Testis (tissue), 2 donors: ENCODE measurements at regions not wholly inside any gene's neighbourhood (a gene's known extent, or its start where the extent isn't known, plus 50 kb on each side); places are given as distances from the start of the nearest gene placed in this dataset.
"Not testable (repeated sequence)": the region's sequence is repeated elsewhere in the genome, so short reads cannot be mapped to it uniquely, and the experiment has no call there.

Experiments used
- DNase-seq: peaks from one replicate; pipeline ENCODE4 v3.0.0-alpha.2; 2019
- H3K27ac ChIP-seq, 2 donors: fragments of 200-600 bp; sonication (generic); one replicate each; pipeline ENCODE4 v1.5.1; 2019
- H3K27me3 ChIP-seq: fragments of 200-600 bp; sonication (generic); one replicate; pipeline ENCODE4 v1.5.1; 2019
- H3K36me3 ChIP-seq: fragments of 200-600 bp; sonication (generic); one replicate; pipeline ENCODE4 v1.5.1; 2017; ENCODE audit warnings: low read depth; ENCODE audit errors: missing control alignments
- H3K4me1 ChIP-seq: fragments of 200-600 bp; sonication (generic); one replicate; pipeline ENCODE4 v1.5.1; 2019
- H3K4me3 ChIP-seq, 2 donors: fragments of 200-600 bp; sonication (generic); one replicate each; pipeline ENCODE4 v1.5.1; 2017 to 2019
- H3K9me3 ChIP-seq: fragments of 200-600 bp; sonication (generic); one replicate; pipeline ENCODE4 v1.5.1; 2017
- POLR2A ChIP-seq: fragments of 450-650 bp; IDR thresholded peaks from one replicate; pipeline ENCODE4 v1.6.1; 2017; ENCODE audit warnings: antibody characterized with exemption, mild to moderate bottlenecking, moderate library complexity
- WGBS, 2 donors: methylation state at CpG; one replicate each; pipeline ENCODE4 v1.1.5; 2018; 5-methylcytosine and 5-hydroxymethylcytosine counted together
- intact Hi-C: fragments of 100-400 bp; cut with DNase I; formaldehyde crosslinking; loops from one replicate; pipeline ENCODE4 v1.15.1; 2023; ENCODE audit warnings: low total_unique reads
- TF ChIP-seq, protein P1 (sequence below), 3 experiments: fragments of 450-650 bp in 2 of 3; fragments of 200-600 bp in 1 of 3; sonication (generic) in 1 of 3; IDR thresholded peaks; one replicate each; pipeline ENCODE4 v1.5.1; 2016 to 2019; ENCODE audit warnings: antibody characterized with exemption in 3 of 3, mild to moderate bottlenecking in 2 of 3, moderate library complexity in 1 of 3

DNA sequence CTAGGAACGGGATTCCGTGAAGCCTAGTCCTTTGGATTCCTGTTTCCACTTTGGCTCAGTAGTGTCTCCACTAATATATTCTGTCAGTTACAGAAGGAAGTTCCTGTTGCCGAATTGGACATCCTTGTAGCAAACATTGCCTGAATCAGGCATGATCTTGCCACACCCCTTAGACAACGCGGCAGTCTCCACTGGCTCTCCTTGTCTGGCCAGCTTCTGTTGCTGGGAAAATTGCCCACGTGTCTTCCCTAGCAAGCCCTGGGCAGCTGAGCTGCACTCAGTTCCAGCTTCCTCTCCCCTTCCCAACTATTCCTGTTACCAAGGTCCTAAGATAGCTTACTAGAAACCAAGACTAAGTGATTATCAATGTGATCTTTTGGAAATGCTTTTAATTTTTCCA lies 316.6 kb upstream of the RIOK2 start:
- 30% methylated on average over 5 to 6 of the region's 6 CpGs for WGBS, 2 donors
- DNase-seq: peak; percentile 34
- H3K4me1 ChIP-seq: no peaks in the 10 kb centered on the region
- intact Hi-C loops: no loop called here
- no peak overlapping the region for H3K4me3 ChIP-seq
- TF ChIP-seq, protein P1, sequence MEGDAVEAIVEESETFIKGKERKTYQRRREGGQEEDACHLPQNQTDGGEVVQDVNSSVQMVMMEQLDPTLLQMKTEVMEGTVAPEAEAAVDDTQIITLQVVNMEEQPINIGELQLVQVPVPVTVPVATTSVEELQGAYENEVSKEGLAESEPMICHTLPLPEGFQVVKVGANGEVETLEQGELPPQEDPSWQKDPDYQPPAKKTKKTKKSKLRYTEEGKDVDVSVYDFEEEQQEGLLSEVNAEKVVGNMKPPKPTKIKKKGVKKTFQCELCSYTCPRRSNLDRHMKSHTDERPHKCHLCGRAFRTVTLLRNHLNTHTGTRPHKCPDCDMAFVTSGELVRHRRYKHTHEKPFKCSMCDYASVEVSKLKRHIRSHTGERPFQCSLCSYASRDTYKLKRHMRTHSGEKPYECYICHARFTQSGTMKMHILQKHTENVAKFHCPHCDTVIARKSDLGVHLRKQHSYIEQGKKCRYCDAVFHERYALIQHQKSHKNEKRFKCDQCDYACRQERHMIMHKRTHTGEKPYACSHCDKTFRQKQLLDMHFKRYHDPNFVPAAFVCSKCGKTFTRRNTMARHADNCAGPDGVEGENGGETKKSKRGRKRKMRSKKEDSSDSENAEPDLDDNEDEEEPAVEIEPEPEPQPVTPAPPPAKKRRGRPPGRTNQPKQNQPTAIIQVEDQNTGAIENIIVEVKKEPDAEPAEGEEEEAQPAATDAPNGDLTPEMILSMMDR (IDR thresholded peaks at IDR 0.05): no peak
- no peak for TF ChIP-seq POLR2A
- no peaks in the 10 kb centered on the region for H3K36me3 ChIP-seq
- no peaks in the 10 kb centered on the region for H3K9me3 ChIP-seq
- H3K27ac ChIP-seq: no peak overlapping the region
- H3K27me3 ChIP-seq: no peaks in the 10 kb centered on the region

DNA sequence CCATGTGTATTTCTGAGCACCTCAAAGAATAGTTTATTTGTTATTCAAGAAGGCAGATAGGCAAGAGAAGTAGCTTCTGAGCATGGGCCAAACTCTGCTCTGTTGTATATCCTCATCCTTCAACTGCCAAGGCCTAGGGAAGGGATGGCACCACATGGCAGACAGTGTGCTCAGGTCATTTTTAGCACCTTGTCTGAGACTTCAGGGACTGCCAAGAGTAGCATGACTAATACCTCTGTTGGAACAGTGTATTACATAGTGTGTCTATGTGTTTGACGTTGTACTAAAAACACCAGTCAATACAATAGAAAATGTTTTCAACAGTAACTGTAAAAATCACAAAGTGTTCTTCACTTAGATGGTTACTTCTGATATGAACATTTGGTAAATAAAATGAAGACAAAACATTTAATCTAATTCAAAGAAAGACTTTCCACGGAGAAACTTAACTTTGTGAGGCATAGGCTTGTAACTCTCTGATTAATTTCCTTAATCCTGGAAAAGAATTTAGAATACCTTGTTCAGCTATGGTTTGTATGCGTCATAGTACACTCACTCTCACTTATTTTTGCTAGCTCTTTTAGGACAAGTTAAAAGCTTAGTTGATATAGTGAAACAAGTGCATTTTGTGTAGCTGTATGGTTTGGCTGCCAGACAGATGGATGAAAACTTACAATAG lies 318.4 kb upstream of the RIOK2 start:
- TF ChIP-seq, protein P1 (IDR thresholded peaks at IDR 0.05): no peak
- no peak for TF ChIP-seq POLR2A

DNA sequence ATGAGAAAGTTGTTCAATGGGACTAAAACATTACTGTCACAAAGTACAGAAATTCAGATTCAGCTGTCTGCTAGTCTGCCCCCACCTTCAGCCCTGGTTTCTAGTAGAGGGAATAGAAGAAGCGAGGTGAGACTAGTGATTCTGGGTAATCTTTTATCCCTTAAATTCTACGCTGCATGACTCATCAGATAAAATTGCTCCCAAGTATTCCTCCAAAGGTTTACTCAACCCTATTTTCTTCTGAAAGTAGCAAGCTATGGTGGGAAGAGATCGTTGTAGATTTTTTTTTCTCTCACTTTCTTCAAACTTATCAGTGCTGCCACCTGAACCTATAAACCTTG lies 318.9 kb upstream of the RIOK2 start:
- WGBS, 2 donors: 69 to 90% methylated on average over 3 of the region's 3 CpGs
- Histone ChIP-seq H3K9me3 (no peaks in the 10 kb centered on the region), H3K4me3 (no peak overlapping the region), H3K27me3 (no peaks in the 10 kb centered on the region), H3K4me1 (no peaks in the 10 kb centered on the region), H3K27ac (no peak overlapping the region), H3K36me3 (no peaks in the 10 kb centered on the region)
- DNase-seq: no peak
- TF ChIP-seq, protein P1 (IDR thresholded peaks at IDR 0.05): no peak
- no peak for TF ChIP-seq POLR2A
- intact Hi-C loops: no loop called here

More for the DNA sequence above, 318.4 kb upstream of the RIOK2 start:
- no peaks in the 10 kb centered on the region for H3K27me3 ChIP-seq
- intact Hi-C loops: no loop called here
- DNase-seq: no peak
- H3K36me3 ChIP-seq: no peaks in the 10 kb centered on the region
- WGBS, 2 donors: 49 to 62% methylated on average over 3 of the region's 3 CpGs
- H3K4me1 ChIP-seq: no peaks in the 10 kb centered on the region
- H3K4me3 ChIP-seq: no peak overlapping the region
- no peaks in the 10 kb centered on the region for H3K9me3 ChIP-seq
- H3K27ac ChIP-seq: peak overlapping the region in 1 of 2 donors; percentile 21

DNA sequence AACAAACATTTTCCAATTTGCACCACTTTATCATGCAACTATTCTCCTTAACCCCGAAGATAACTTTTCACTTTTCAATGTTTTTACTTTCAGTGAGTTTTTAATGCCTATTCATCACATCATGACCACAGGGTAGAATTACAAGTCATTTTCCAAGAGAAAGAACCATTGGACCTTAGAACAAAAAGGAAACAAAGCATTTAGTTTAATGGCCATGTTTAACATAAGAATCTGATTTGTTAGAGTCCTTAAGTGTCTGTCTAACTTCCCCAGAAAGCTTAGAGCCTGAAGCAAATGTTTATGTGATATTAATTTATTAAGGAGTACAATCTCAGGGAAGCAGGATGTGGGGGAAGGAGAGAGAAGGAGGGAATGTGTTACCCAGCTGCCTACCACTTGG lies 325.8 kb upstream of the RIOK2 start:
- 81 to 88% methylated on average over 1 of the region's 1 CpG for WGBS, 2 donors
- Histone ChIP-seq H3K4me1 (no peaks in the 10 kb centered on the region), H3K4me3 (no peak overlapping the region), H3K27me3 (no peaks in the 10 kb centered on the region), H3K9me3 (no peaks in the 10 kb centered on the region), H3K36me3 (no peaks in the 10 kb centered on the region), H3K27ac (no peak overlapping the region)
- intact Hi-C loops: no loop called here
- TF ChIP-seq, protein P1 (IDR thresholded peaks at IDR 0.05): no peak
- TF ChIP-seq POLR2A: no peak
- no peak for DNase-seq

DNA sequence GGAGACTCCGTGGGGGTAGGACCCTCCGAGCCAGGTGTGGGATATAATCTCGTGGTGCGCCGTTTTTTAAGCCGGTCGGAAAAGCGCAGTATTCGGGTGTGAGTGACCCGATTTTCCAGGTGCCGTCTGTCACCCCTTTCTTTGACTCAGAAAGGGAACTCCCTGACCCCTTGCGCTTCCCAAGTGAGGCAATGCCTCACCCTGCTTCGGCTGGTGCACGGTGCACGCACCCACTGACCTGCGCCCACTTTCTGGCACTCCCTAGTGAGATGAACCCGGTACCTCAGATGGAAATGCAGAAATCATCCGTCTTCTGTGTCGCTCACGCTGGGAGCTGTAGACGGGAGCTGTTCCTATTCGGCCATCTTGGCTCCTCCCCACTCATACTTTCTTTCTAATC lies 336.5 kb upstream of the RIOK2 start:
- H3K4me1 ChIP-seq, DNase-seq, H3K36me3 ChIP-seq, H3K4me3 ChIP-seq, H3K27ac ChIP-seq, H3K9me3 ChIP-seq, H3K27me3 ChIP-seq, intact Hi-C loops: not testable (repeated sequence)
- 86 to 90% methylated on average over 22 of the region's 22 CpGs for WGBS, 2 donors

DNA sequence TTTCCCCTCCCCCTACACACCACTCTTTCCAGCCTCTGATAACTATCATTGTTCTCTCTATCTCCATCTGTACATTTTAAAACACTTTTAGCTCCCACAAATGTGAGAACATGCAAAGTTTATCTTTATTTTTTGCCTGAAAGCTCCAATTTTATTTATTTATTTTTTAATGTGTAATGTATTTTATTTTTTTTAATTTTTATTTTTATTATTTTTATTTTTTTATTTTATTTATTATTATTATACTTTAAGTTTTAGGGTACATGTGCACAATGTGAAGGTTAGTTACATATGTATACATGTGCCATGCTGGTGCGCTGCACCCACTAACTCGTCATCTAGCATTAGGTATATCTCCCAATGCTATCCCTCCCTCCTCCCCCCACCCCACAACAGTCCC lies 340.3 kb upstream of the RIOK2 start:
- H3K27ac ChIP-seq, DNase-seq, H3K4me3 ChIP-seq, H3K4me1 ChIP-seq, intact Hi-C loops, H3K36me3 ChIP-seq, H3K9me3 ChIP-seq, H3K27me3 ChIP-seq: not testable (repeated sequence)
- 83 to 88% methylated on average over 2 of the region's 2 CpGs for WGBS, 2 donors
